HEK293 (cell line): ENCODE measurements at regions not wholly inside any gene's neighbourhood (a gene's known extent, or its start where the extent isn't known, plus 50 kb on each side); places are given as distances from the start of the nearest gene placed in this dataset.

ENCODE experiments used
- CTCF ChIA-PET: fragments of 350-600 bp; formaldehyde crosslinking; extraction: SDS; loops from one replicate; lab custom pipeline; 2021; ENCODE audit warnings: antibody characterized with exemption; lab: Yijun Ruan, JAX
- POLR2A ChIA-PET: fragments of 300-600 bp; formaldehyde crosslinking; extraction: SDS; loops from one replicate; lab custom pipeline; 2020; ENCODE audit warnings: antibody characterized with exemption, inconsistent platforms; lab: Yijun Ruan, JAX
- H3K27ac ChIP-seq: fragments of 200-500 bp; sonication (Bioruptor generic); 2 replicates; pipeline ENCODE4 v1.5.1; 2014; ENCODE audit warnings: low read depth, low read length, control low read depth, inconsistent platforms; ENCODE audit errors: extremely low read depth
- H3K36me3 ChIP-seq, 2 experiments: fragments of 200-500 bp in 1 of 2; sonication (Bioruptor generic) in 1 of 2; 1 replicate in 1 of 2; 2 replicates in 1 of 2; pipeline ENCODE4 v1.5.1; 2014 to 2017; ENCODE audit warnings: inconsistent platforms in 2 of 2, low read length in 2 of 2; ENCODE audit not compliant: control insufficient read depth in 2 of 2, insufficient read depth in 1 of 2
- H3K4me1 ChIP-seq: fragments of 200-500 bp; sonication (Bioruptor generic); 2 replicates; pipeline ENCODE4 v1.5.1; 2014; ENCODE audit warnings: mild to moderate bottlenecking, low read length, inconsistent platforms; ENCODE audit not compliant: control insufficient read depth, insufficient read depth
- H3K4me3 ChIP-seq: 2 replicates; pipeline ENCODE4 v1.5.1; 2011; ENCODE audit warnings: low read depth, mild to moderate bottlenecking, control low read depth, low read length, moderate library complexity
- H3K9me3 ChIP-seq: fragments of 200-500 bp; sonication (Bioruptor generic); 2 replicates; pipeline ENCODE4 v1.5.1; 2014; ENCODE audit warnings: low read depth, low read length, inconsistent platforms; ENCODE audit not compliant: control insufficient read depth, insufficient read depth
- KLF10 ChIP-seq: fragments of 450-650 bp; IDR thresholded peaks from 2 replicates; pipeline ENCODE4 v1.5.1; 2018; ENCODE audit warnings: missing biosample characterization, mild to moderate bottlenecking, missing genetic modification characterization
- KLF16 ChIP-seq: fragments of 450-650 bp; formaldehyde crosslinking; IDR thresholded peaks from 2 replicates; pipeline ENCODE4 v1.5.1; 2017; ENCODE audit warnings: missing biosample characterization, missing genetic modification characterization
- KLF8 ChIP-seq: fragments of 450-650 bp; formaldehyde crosslinking; IDR thresholded peaks from 2 replicates; pipeline ENCODE4 v1.5.1; 2016; ENCODE audit warnings: missing biosample characterization, missing genetic modification characterization
- ZFHX2 ChIP-seq: fragments of 450-650 bp; formaldehyde crosslinking; conservative IDR thresholded peaks from 2 replicates; pipeline ENCODE4 v1.5.1; 2016; ENCODE audit warnings: missing biosample characterization, missing genetic modification characterization
- ZFP3 ChIP-seq: fragments of 450-650 bp; formaldehyde crosslinking; IDR thresholded peaks from 2 replicates; pipeline ENCODE4 v1.5.1; 2016; ENCODE audit warnings: low read depth, missing biosample characterization, missing genetic modification characterization
- ZNF174 ChIP-seq: fragments of 450-650 bp; formaldehyde crosslinking; IDR thresholded peaks from 2 replicates; pipeline ENCODE4 v1.5.0; 2017; ENCODE audit warnings: missing biosample characterization, mild to moderate bottlenecking, missing genetic modification characterization
- ZNF211 ChIP-seq: fragments of 450-650 bp; formaldehyde crosslinking; IDR thresholded peaks from 2 replicates; pipeline ENCODE4 v1.5.1; 2016; ENCODE audit warnings: low read depth, missing biosample characterization, missing genetic modification characterization
- ZNF37A ChIP-seq: fragments of 450-650 bp; IDR thresholded peaks from 2 replicates; pipeline ENCODE4 v1.5.1; 2018; ENCODE audit warnings: missing biosample characterization, missing genetic modification characterization
- ZNF423 ChIP-seq: fragments of 450-650 bp; formaldehyde crosslinking; IDR thresholded peaks from 2 replicates; pipeline ENCODE4 v1.5.1; 2016; ENCODE audit warnings: missing biosample characterization, missing genetic modification characterization
- ZNF501 ChIP-seq: fragments of 450-650 bp; formaldehyde crosslinking; IDR thresholded peaks from 2 replicates; pipeline ENCODE4 v1.5.1; 2016; ENCODE audit warnings: missing biosample characterization, missing genetic modification characterization
- ZNF529 ChIP-seq: fragments of 450-650 bp; formaldehyde crosslinking; IDR thresholded peaks from 2 replicates; pipeline ENCODE4 v1.5.1; 2017; ENCODE audit warnings: missing genetic modification characterization, missing biosample characterization; ENCODE audit not compliant: insufficient replicate concordance
- ZNF596 ChIP-seq: fragments of 450-650 bp; IDR thresholded peaks from 2 replicates; pipeline ENCODE4 v1.5.0; 2018; ENCODE audit warnings: missing biosample characterization, mild to moderate bottlenecking, missing genetic modification characterization, moderate library complexity
- ZNF610 ChIP-seq: fragments of 450-650 bp; formaldehyde crosslinking; IDR thresholded peaks from 2 replicates; pipeline ENCODE4 v1.5.1; 2016; ENCODE audit warnings: missing biosample characterization, missing genetic modification characterization, borderline replicate concordance
- ZNF664 ChIP-seq: fragments of 450-650 bp; formaldehyde crosslinking; IDR thresholded peaks from 2 replicates; pipeline ENCODE4 v1.5.1; 2016; ENCODE audit warnings: missing biosample characterization, missing genetic modification characterization
- ZNF747 ChIP-seq: fragments of 450-650 bp; formaldehyde crosslinking; IDR thresholded peaks from 2 replicates; pipeline ENCODE4 v1.5.1; 2016; ENCODE audit warnings: missing biosample characterization, missing genetic modification characterization
- ZSCAN30 ChIP-seq: fragments of 450-650 bp; IDR thresholded peaks from 2 replicates; pipeline ENCODE4 v1.5.1; 2018; ENCODE audit warnings: missing biosample characterization, mild to moderate bottlenecking, missing genetic modification characterization, moderate library complexity
- TF ChIP-seq, protein P1 (sequence below): fragments of 450-650 bp; formaldehyde crosslinking; IDR thresholded peaks from 2 replicates; pipeline ENCODE4 v1.5.1; 2017; ENCODE audit warnings: missing biosample characterization, missing genetic modification characterization
- TF ChIP-seq, protein P2 (sequence below): fragments of 450-650 bp; formaldehyde crosslinking; IDR thresholded peaks from 2 replicates; pipeline ENCODE4 v1.5.1; 2016; ENCODE audit warnings: missing biosample characterization, missing genetic modification characterization, borderline replicate concordance
- TF ChIP-seq, protein P3 (sequence below): fragments of 450-650 bp; formaldehyde crosslinking; IDR thresholded peaks from 2 replicates; pipeline ENCODE4 v1.5.1; 2016; ENCODE audit warnings: missing biosample characterization, missing genetic modification characterization
- TF ChIP-seq, protein P4 (sequence below): fragments of 450-650 bp; formaldehyde crosslinking; IDR thresholded peaks from 2 replicates; pipeline ENCODE4 v1.5.1; 2016; ENCODE audit warnings: missing biosample characterization, missing genetic modification characterization
- TF ChIP-seq, protein P5 (sequence below): fragments of 450-650 bp; formaldehyde crosslinking; IDR thresholded peaks from 2 replicates; pipeline ENCODE4 v1.5.0; 2017; ENCODE audit warnings: missing biosample characterization, missing genetic modification characterization, borderline replicate concordance
- TF ChIP-seq, protein P6 (sequence below): fragments of 450-650 bp; formaldehyde crosslinking; IDR thresholded peaks from 2 replicates; pipeline ENCODE4 v1.5.1; 2016; ENCODE audit warnings: missing biosample characterization, missing genetic modification characterization
- TF ChIP-seq, protein P7 (sequence below): fragments of 450-650 bp; formaldehyde crosslinking; IDR thresholded peaks from 2 replicates; pipeline ENCODE4 v1.5.1; 2017; ENCODE audit warnings: missing biosample characterization, missing genetic modification characterization

DNA sequence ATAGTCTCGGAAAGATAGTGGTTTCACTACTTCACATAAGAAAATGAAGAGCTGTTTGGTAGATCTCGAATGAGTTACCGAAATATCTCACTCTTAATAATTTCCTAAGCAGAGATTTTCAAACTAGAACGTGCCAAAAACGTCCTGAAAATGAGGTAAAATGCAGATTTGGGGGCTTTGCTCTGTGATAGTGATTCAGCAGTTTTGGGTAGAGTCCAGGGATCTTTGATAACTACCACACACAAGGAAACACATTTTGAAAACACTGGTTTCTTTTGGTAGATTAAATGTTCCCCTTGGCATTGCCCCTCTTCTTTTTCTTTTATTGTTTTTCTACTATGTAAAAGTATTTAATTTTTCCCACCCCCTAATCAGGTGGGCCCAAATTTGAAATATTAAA lies 125.9 kb downstream of the EBLN2 start:
- H3K27ac ChIP-seq: no peak overlapping the region
- no peak overlapping the region for H3K4me3 ChIP-seq
- no peaks in the 10 kb centered on the region for H3K9me3 ChIP-seq
- TF ChIP-seq, protein P1, sequence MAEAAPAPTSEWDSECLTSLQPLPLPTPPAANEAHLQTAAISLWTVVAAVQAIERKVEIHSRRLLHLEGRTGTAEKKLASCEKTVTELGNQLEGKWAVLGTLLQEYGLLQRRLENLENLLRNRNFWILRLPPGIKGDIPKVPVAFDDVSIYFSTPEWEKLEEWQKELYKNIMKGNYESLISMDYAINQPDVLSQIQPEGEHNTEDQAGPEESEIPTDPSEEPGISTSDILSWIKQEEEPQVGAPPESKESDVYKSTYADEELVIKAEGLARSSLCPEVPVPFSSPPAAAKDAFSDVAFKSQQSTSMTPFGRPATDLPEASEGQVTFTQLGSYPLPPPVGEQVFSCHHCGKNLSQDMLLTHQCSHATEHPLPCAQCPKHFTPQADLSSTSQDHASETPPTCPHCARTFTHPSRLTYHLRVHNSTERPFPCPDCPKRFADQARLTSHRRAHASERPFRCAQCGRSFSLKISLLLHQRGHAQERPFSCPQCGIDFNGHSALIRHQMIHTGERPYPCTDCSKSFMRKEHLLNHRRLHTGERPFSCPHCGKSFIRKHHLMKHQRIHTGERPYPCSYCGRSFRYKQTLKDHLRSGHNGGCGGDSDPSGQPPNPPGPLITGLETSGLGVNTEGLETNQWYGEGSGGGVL (tag by site-specific recombination): no peak
- TF ChIP-seq KLF16 (tag by site-specific recombination): no peak
- no peak for TF ChIP-seq ZNF664 (tag by site-specific recombination)
- no peak for TF ChIP-seq ZSCAN30
- TF ChIP-seq, protein P2, sequence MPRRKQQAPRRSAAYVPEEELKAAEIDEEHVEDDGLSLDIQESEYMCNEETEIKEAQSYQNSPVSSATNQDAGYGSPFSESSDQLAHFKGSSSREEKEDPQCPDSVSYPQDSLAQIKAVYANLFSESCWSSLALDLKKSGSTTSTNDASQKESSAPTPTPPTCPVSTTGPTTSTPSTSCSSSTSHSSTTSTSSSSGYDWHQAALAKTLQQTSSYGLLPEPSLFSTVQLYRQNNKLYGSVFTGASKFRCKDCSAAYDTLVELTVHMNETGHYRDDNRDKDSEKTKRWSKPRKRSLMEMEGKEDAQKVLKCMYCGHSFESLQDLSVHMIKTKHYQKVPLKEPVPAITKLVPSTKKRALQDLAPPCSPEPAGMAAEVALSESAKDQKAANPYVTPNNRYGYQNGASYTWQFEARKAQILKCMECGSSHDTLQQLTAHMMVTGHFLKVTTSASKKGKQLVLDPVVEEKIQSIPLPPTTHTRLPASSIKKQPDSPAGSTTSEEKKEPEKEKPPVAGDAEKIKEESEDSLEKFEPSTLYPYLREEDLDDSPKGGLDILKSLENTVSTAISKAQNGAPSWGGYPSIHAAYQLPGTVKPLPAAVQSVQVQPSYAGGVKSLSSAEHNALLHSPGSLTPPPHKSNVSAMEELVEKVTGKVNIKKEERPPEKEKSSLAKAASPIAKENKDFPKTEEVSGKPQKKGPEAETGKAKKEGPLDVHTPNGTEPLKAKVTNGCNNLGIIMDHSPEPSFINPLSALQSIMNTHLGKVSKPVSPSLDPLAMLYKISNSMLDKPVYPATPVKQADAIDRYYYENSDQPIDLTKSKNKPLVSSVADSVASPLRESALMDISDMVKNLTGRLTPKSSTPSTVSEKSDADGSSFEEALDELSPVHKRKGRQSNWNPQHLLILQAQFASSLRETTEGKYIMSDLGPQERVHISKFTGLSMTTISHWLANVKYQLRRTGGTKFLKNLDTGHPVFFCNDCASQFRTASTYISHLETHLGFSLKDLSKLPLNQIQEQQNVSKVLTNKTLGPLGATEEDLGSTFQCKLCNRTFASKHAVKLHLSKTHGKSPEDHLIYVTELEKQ: no peak
- TF ChIP-seq ZNF211 (tag by site-specific recombination): no peak
- TF ChIP-seq, protein P3, sequence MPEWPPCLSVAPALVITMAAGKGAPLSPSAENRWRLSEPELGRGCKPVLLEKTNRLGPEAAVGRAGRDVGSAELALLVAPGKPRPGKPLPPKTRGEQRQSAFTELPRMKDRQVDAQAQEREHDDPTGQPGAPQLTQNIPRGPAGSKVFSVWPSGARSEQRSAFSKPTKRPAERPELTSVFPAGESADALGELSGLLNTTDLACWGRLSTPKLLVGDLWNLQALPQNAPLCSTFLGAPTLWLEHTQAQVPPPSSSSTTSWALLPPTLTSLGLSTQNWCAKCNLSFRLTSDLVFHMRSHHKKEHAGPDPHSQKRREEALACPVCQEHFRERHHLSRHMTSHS (tag by site-specific recombination): no peak
- TF ChIP-seq ZNF174 (tag by site-specific recombination): no peak
- no peak for TF ChIP-seq ZNF610 (tag by site-specific recombination)
- TF ChIP-seq ZNF529: no peak
- TF ChIP-seq KLF10 (tag by site-specific recombination): no peak
- ChIA-PET CTCF (interaction anchor here (1.0 to 1.1 kb wide), 2 partner anchors 86 to 87 kb away, joined by 3 read pairs; no protein-coding TSS in a partner anchor), POLR2A (no interaction called here)
- peaks cover 6% of the 10 kb centered on the region; the same call in 1 of the 2 replicates for H3K4me1 ChIP-seq
- no peaks in the 10 kb centered on the region for H3K36me3 ChIP-seq

DNA sequence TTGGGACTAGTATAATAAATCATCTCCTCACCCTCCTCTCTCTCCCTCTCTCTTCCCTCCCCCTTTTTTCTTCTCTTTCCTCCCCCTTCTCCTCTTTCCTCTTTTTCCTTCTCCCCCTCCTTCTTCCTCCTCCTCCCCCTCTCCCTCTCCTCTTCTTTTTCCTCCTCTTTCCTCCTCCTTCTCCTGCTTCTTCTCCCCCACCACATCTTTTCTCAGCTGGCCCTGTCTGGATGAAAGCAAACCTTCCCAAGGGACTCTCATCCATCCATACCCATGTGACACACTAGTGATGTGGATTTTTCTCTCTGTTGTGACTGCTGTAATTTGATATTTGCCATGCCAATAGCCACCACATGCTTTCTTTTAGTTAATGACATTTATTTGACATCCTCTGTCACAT lies 127.2 kb downstream of the EBLN2 start:
- Histone ChIP-seq H3K4me3 (no peak overlapping the region), H3K27ac (no peak overlapping the region), H3K4me1 (peaks cover 6% of the 10 kb centered on the region; the same call in 1 of the 2 replicates), H3K36me3 (no peaks in the 10 kb centered on the region), H3K9me3 (no peaks in the 10 kb centered on the region)
- CTCF ChIA-PET: no interaction called here
- POLR2A ChIA-PET: no interaction called here
- TF ChIP-seq ZNF501 (tag by site-specific recombination): peak; percentile 89
- TF ChIP-seq, protein P4, sequence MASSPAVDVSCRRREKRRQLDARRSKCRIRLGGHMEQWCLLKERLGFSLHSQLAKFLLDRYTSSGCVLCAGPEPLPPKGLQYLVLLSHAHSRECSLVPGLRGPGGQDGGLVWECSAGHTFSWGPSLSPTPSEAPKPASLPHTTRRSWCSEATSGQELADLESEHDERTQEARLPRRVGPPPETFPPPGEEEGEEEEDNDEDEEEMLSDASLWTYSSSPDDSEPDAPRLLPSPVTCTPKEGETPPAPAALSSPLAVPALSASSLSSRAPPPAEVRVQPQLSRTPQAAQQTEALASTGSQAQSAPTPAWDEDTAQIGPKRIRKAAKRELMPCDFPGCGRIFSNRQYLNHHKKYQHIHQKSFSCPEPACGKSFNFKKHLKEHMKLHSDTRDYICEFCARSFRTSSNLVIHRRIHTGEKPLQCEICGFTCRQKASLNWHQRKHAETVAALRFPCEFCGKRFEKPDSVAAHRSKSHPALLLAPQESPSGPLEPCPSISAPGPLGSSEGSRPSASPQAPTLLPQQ (tag by site-specific recombination): 0 out of 2 replicates have a peak, but pooled peaks have one; percentile 18
- TF ChIP-seq, protein P5, sequence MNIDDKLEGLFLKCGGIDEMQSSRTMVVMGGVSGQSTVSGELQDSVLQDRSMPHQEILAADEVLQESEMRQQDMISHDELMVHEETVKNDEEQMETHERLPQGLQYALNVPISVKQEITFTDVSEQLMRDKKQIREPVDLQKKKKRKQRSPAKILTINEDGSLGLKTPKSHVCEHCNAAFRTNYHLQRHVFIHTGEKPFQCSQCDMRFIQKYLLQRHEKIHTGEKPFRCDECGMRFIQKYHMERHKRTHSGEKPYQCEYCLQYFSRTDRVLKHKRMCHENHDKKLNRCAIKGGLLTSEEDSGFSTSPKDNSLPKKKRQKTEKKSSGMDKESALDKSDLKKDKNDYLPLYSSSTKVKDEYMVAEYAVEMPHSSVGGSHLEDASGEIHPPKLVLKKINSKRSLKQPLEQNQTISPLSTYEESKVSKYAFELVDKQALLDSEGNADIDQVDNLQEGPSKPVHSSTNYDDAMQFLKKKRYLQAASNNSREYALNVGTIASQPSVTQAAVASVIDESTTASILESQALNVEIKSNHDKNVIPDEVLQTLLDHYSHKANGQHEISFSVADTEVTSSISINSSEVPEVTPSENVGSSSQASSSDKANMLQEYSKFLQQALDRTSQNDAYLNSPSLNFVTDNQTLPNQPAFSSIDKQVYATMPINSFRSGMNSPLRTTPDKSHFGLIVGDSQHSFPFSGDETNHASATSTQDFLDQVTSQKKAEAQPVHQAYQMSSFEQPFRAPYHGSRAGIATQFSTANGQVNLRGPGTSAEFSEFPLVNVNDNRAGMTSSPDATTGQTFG (tag by site-specific recombination): no peak
- TF ChIP-seq, protein P6, sequence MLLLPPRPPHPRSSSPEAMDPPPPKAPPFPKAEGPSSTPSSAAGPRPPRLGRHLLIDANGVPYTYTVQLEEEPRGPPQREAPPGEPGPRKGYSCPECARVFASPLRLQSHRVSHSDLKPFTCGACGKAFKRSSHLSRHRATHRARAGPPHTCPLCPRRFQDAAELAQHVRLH: peak; percentile 64; the same call in 1 of the 2 replicates
- TF ChIP-seq ZFHX2: no peak
- TF ChIP-seq KLF8: peak; percentile 49; the same call in 1 of the 2 replicates
- TF ChIP-seq ZNF747 (tag by site-specific recombination): no peak
- no peak for TF ChIP-seq ZNF596 (tag by site-specific recombination)
- TF ChIP-seq ZNF37A (tag by site-specific recombination): no peak
- 0 out of 2 replicates have a peak, but pooled peaks have one; percentile 54 for TF ChIP-seq KLF16 (tag by site-specific recombination)
- no peak for TF ChIP-seq ZFP3 (tag by site-specific recombination)
- peak; percentile 58; the same call in 1 of the 2 replicates for TF ChIP-seq ZNF423 (tag by site-specific recombination)
- no peak for TF ChIP-seq ZSCAN30
- TF ChIP-seq, protein P7, sequence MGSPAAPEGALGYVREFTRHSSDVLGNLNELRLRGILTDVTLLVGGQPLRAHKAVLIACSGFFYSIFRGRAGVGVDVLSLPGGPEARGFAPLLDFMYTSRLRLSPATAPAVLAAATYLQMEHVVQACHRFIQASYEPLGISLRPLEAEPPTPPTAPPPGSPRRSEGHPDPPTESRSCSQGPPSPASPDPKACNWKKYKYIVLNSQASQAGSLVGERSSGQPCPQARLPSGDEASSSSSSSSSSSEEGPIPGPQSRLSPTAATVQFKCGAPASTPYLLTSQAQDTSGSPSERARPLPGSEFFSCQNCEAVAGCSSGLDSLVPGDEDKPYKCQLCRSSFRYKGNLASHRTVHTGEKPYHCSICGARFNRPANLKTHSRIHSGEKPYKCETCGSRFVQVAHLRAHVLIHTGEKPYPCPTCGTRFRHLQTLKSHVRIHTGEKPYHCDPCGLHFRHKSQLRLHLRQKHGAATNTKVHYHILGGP (tag by site-specific recombination): peak; percentile 64
